HCT116 (cell line): ENCODE measurements at regions not wholly inside any gene's neighbourhood (a gene's known extent, or its start where the extent isn't known, plus 50 kb on each side); places are given as distances from the start of the nearest gene placed in this dataset.

Source experiments
- ATAC-seq: fragments of 200-7000 bp; cut with Tn5 transposase; 2 replicates; pipeline ENCODE4 v1.9.1; 2020; ENCODE audit warnings: mild to moderate bottlenecking, moderate library complexity
- BruUV-seq: library from RNA; stranded (reverse); fragments of 400-500 nt; replicated peaks from 2 replicates; lab custom pipeline; 2021; lab: Mats Ljungman, UMichigan
- CTCF ChIA-PET: fragments of 300-600 bp; sonication (Branson Sonifier 250); formaldehyde crosslinking; loops from one replicate; lab custom pipeline; 2021; ENCODE audit warnings: antibody characterized with exemption; lab: Charles Lee
- POLR2A ChIA-PET: fragments of 300-600, 350-600 bp; sonication (Branson Sonifier 250); formaldehyde crosslinking; loops from one replicate; lab custom pipeline; 2021; ENCODE audit warnings: antibody characterized with exemption; lab: Charles Lee
- RAD21 ChIA-PET, 2 experiments: fragments of 300-600 bp; sonication (Branson Sonifier 250); formaldehyde crosslinking; loops; one replicate each; lab custom pipeline; 2023; ENCODE audit warnings: low total read pairs in 2 of 2; ENCODE audit not compliant: uncharacterized antibody in 2 of 2, unreplicated experiment in 2 of 2, low non-redundant PET in 1 of 2; lab: Charles Lee
- DNase-seq: peaks from one replicate; pipeline ENCODE4 v3.0.0-alpha.2; 2010; ENCODE audit warnings: low read depth, low spot score
- H2AFZ ChIP-seq: fragments of 200-600 bp; shearing (Covaris generic), sonication (generic); 2 replicates; pipeline ENCODE4 v1.6.1; 2017; ENCODE audit warnings: low read depth, mixed run types, mixed read lengths, antibody characterized with exemption, low read length; ENCODE audit not compliant: poor library complexity, severe bottlenecking
- H3K27ac ChIP-seq: 2 replicates; pipeline ENCODE4 v1.5.1; 2012; ENCODE audit warnings: low read depth, low read length
- H3K27me3 ChIP-seq: fragments of 200-600 bp; sonication (generic); 2 replicates; pipeline ENCODE4 v1.6.1; 2016; ENCODE audit warnings: mixed run types, low read length, mixed read lengths; ENCODE audit not compliant: insufficient read depth
- H3K36me3 ChIP-seq, 2 experiments: fragments of 200-500 bp in 1 of 2; fragments of 200-600 bp in 1 of 2; sonication (Bioruptor generic) in 1 of 2; sonication (generic) in 1 of 2; 2 replicates each; pipeline versions ENCODE4 v1.5.1 to v1.6.1; 2014 to 2016; ENCODE audit warnings: low read length in 2 of 2, inconsistent platforms in 1 of 2, mixed read lengths in 1 of 2, mixed run types in 1 of 2; ENCODE audit not compliant: insufficient read depth in 2 of 2, control insufficient read depth in 1 of 2
- H3K4me1 ChIP-seq, 2 experiments: fragments of 200-600 bp in 1 of 2; sonication (generic) in 1 of 2; 2 replicates each; pipeline versions ENCODE4 v1.5.1 to v1.6.1; 2012 to 2017; ENCODE audit warnings: low read length in 2 of 2, inconsistent platforms in 1 of 2, mild to moderate bottlenecking in 1 of 2, mixed read lengths in 1 of 2, mixed run types in 1 of 2, moderate library complexity in 1 of 2; ENCODE audit not compliant: insufficient read depth in 2 of 2, control insufficient read depth in 1 of 2
- H3K4me2 ChIP-seq: fragments of 200-600 bp; sonication (generic); 2 replicates; pipeline ENCODE4 v1.6.1; 2017; ENCODE audit warnings: mixed run types, low read length, mixed read lengths
- H3K4me3 ChIP-seq, 2 experiments: fragments of 200-600 bp in 1 of 2; sonication (generic) in 1 of 2; replicated peaks in 1 of 2; 2 replicates each; pipeline ENCODE4 v1.5.1; 2011 to 2016; ENCODE audit warnings: low read length in 2 of 2, control low read depth in 1 of 2, low read depth in 1 of 2, mild to moderate bottlenecking in 1 of 2, mixed read lengths in 1 of 2, mixed run types in 1 of 2
- H3K79me2 ChIP-seq: fragments of 200-600 bp; sonication (generic); 2 replicates; pipeline ENCODE4 v1.6.1; 2017; ENCODE audit warnings: mild to moderate bottlenecking, mixed run types, low read length, moderate library complexity, mixed read lengths; ENCODE audit not compliant: insufficient read depth
- H3K9ac ChIP-seq: fragments of 200-600 bp; sonication (generic); 2 replicates; pipeline ENCODE4 v1.6.1; 2016; ENCODE audit warnings: low read length, mixed read lengths
- H3K9me2 ChIP-seq: fragments of 200-600 bp; sonication (generic), shearing (Covaris generic); 2 replicates; pipeline ENCODE4 v1.6.1; 2017; ENCODE audit warnings: mixed run types, mild to moderate bottlenecking, moderate library complexity; ENCODE audit not compliant: insufficient read depth
- H3K9me3 ChIP-seq, 2 experiments: fragments of 200-500 bp in 1 of 2; fragments of 200-600 bp in 1 of 2; sonication (Bioruptor generic) in 1 of 2; sonication (generic) in 1 of 2; 2 replicates each; pipeline ENCODE4 v1.6.1; 2014 to 2017; ENCODE audit warnings: low read length in 2 of 2, mixed read lengths in 2 of 2, inconsistent platforms in 1 of 2, low read depth in 1 of 2, mild to moderate bottlenecking in 1 of 2, mixed run types in 1 of 2, moderate library complexity in 1 of 2; ENCODE audit not compliant: control insufficient read depth in 1 of 2, insufficient read depth in 1 of 2
- H4K20me1 ChIP-seq: fragments of 200-600 bp; sonication (generic), shearing (Covaris generic); 2 replicates; pipeline ENCODE4 v1.6.1; 2017; ENCODE audit warnings: mixed run types, mild to moderate bottlenecking, moderate library complexity; ENCODE audit not compliant: insufficient read depth
- ATF3 ChIP-seq: IDR thresholded peaks from 2 replicates; pipeline ENCODE4 v1.6.1; 2012
- CBX3 ChIP-seq: IDR thresholded peaks from 2 replicates; pipeline ENCODE4 v1.6.1; 2012; ENCODE audit warnings: low read depth
- CEBPB ChIP-seq: IDR thresholded peaks from 2 replicates; pipeline ENCODE4 v1.6.1; 2012; ENCODE audit warnings: low read depth
- CTCF ChIP-seq, 3 experiments: fragments of 200-600 bp in 1 of 3; sonication (generic) in 1 of 3; IDR thresholded peaks in 2 of 3; conservative IDR thresholded peaks in 1 of 3; 2 replicates each; pipeline ENCODE4 v1.5.1; 2012 to 2017; ENCODE audit warnings: low read depth in 2 of 3, low read length in 2 of 3, antibody characterized with exemption in 1 of 3, borderline replicate concordance in 1 of 3, control low read depth in 1 of 3, mild to moderate bottlenecking in 1 of 3, mixed read lengths in 1 of 3, mixed run types in 1 of 3, moderate library complexity in 1 of 3; ENCODE audit not compliant: insufficient read depth in 1 of 3
- EGR1 ChIP-seq: IDR thresholded peaks from 2 replicates; pipeline ENCODE4 v1.6.1; 2012; ENCODE audit warnings: low read depth
- ELF1 ChIP-seq: IDR thresholded peaks from 2 replicates; pipeline ENCODE4 v1.6.1; 2012; ENCODE audit warnings: low read depth, borderline replicate concordance
- EZH2 ChIP-seq: fragments of 200-600 bp; sonication (generic); IDR thresholded peaks from 2 replicates; pipeline ENCODE4 v1.6.1; 2017; ENCODE audit warnings: antibody characterized with exemption, mixed run types
- EZH2phosphoT487 ChIP-seq: fragments of 200-600 bp; IDR thresholded peaks from 2 replicates; pipeline ENCODE4 v1.6.1; 2018; ENCODE audit warnings: antibody characterized with exemption, borderline replicate concordance
- FOSL1 ChIP-seq: IDR thresholded peaks from 2 replicates; pipeline ENCODE4 v1.6.1; 2012; ENCODE audit warnings: low read depth
- JUND ChIP-seq: IDR thresholded peaks from 2 replicates; pipeline ENCODE4 v1.6.1; 2012
- MAX ChIP-seq: IDR thresholded peaks from 2 replicates; pipeline ENCODE4 v1.6.1; 2012
- POLR2A ChIP-seq: IDR thresholded peaks from 2 replicates; pipeline ENCODE4 v1.7.0; 2011; ENCODE audit warnings: borderline replicate concordance; ENCODE audit not compliant: insufficient read depth, insufficient read length; ENCODE audit errors: extremely low read depth
- POLR2AphosphoS5 ChIP-seq: IDR thresholded peaks from 2 replicates; pipeline ENCODE4 v1.6.1; 2011; ENCODE audit warnings: mild to moderate bottlenecking, low read depth, low read length, moderate library complexity
- RAD21 ChIP-seq: IDR thresholded peaks from 2 replicates; pipeline ENCODE4 v1.6.1; 2012; ENCODE audit warnings: low read depth, mild to moderate bottlenecking
- SRF ChIP-seq: IDR thresholded peaks from 2 replicates; pipeline ENCODE4 v1.6.1; 2012; ENCODE audit warnings: low read depth
- YY1 ChIP-seq: IDR thresholded peaks from 2 replicates; pipeline ENCODE4 v1.6.1; 2011; ENCODE audit warnings: low read length, low read depth, moderate library complexity, mild to moderate bottlenecking; ENCODE audit not compliant: insufficient replicate concordance; ENCODE audit errors: extremely low read depth
- ZFX ChIP-seq: fragments of 450-650 bp; IDR thresholded peaks from 2 replicates; pipeline ENCODE4 v1.6.1; 2017
- intact Hi-C: fragments of 100-400 bp; cut with micrococcal nuclease; formaldehyde crosslinking; loops from 2 replicates; pipeline ENCODE4 v1.10.0; 2022
- TF ChIP-seq, protein P1 (sequence below): IDR thresholded peaks from 2 replicates; pipeline ENCODE4 v1.6.1; 2012; ENCODE audit warnings: low read depth

DNA sequence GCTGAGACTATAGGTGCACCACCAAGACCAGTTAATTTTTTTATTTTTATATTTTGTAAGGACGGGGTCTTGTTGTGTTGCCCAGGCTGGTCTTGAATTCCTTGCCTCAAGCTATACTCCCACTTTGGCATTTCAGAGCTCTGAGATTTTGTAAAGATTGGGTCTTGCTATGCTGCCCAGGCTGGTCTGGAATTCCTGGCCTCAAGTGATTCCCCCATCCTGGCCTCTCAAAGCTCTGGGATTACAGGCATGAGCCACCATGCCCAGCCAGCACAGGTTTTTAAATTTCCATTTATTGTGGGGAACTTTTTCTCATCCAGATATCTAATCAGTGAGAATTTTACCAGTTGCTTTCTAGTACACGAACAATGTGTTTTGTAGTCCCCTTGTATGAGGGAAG lies 156.1 kb upstream of the VLDLR start:
- TF ChIP-seq CBX3 (no peak), POLR2AphosphoS5 (no peak), SRF (no peak), FOSL1 (no peak), YY1 (no peak), POLR2A (no peak), EGR1 (no peak), ELF1 (no peak), ZFX (no peak), CTCF (IDR thresholded peaks at IDR 0.05 in 2 of 3, conservative IDR thresholded peaks at IDR 0.05 in 1 of 3; ENCODE audit: borderline replicate concordance in 1 of 3, insufficient read depth in 1 of 3, low read depth in 2 of 3, low read length in 2 of 3) (no peak), RAD21 (no peak), EZH2phosphoT487 (no peak), JUND (no peak), ATF3 (no peak), CEBPB (no peak), MAX (no peak), EZH2 (no peak)
- TF ChIP-seq, protein P1, sequence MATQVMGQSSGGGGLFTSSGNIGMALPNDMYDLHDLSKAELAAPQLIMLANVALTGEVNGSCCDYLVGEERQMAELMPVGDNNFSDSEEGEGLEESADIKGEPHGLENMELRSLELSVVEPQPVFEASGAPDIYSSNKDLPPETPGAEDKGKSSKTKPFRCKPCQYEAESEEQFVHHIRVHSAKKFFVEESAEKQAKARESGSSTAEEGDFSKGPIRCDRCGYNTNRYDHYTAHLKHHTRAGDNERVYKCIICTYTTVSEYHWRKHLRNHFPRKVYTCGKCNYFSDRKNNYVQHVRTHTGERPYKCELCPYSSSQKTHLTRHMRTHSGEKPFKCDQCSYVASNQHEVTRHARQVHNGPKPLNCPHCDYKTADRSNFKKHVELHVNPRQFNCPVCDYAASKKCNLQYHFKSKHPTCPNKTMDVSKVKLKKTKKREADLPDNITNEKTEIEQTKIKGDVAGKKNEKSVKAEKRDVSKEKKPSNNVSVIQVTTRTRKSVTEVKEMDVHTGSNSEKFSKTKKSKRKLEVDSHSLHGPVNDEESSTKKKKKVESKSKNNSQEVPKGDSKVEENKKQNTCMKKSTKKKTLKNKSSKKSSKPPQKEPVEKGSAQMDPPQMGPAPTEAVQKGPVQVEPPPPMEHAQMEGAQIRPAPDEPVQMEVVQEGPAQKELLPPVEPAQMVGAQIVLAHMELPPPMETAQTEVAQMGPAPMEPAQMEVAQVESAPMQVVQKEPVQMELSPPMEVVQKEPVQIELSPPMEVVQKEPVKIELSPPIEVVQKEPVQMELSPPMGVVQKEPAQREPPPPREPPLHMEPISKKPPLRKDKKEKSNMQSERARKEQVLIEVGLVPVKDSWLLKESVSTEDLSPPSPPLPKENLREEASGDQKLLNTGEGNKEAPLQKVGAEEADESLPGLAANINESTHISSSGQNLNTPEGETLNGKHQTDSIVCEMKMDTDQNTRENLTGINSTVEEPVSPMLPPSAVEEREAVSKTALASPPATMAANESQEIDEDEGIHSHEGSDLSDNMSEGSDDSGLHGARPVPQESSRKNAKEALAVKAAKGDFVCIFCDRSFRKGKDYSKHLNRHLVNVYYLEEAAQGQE: no peak
- H2AFZ ChIP-seq: no peak overlapping the region
- H3K36me3 ChIP-seq: no peaks in the 10 kb centered on the region
- no peaks in the 10 kb centered on the region for H3K9me3 ChIP-seq
- H3K27me3 ChIP-seq: peaks cover 17% of the 10 kb centered on the region; the same call in 1 of the 2 replicates
- H3K9me2 ChIP-seq: no peaks in the 10 kb centered on the region
- intact Hi-C loops: no loop called here
- H3K4me2 ChIP-seq: no peak overlapping the region
- DNase-seq (no peak), ATAC-seq (no peak)
- H3K4me3 ChIP-seq: no peak overlapping the region
- no peaks in the 10 kb centered on the region for H3K79me2 ChIP-seq
- peaks cover 8 to 13% of the 10 kb centered on the region in 2 experiments; a peak in 3 of 4 replicates for H3K4me1 ChIP-seq
- no TSS peak for BruUV-seq
- H4K20me1 ChIP-seq: no peaks in the 10 kb centered on the region
- no peak overlapping the region for H3K9ac ChIP-seq
- ChIA-PET CTCF (interaction anchor here (0.7 kb wide), 1 partner anchor 1764 kb away, joined by 3 read pairs; no protein-coding TSS in a partner anchor), POLR2A (no interaction called here), RAD21 (no interaction called here)
- H3K27ac ChIP-seq: no peak overlapping the region
